SKM-1 (cell line): ENCODE measurements at regions not wholly inside any gene's neighbourhood (a gene's known extent, or its start where the extent isn't known, plus 50 kb on each side); places are given as distances from the start of the nearest gene placed in this dataset.
"Not testable (repeated sequence)": the region's sequence is repeated elsewhere in the genome, so short reads cannot be mapped to it uniquely, and the experiment has no call there.

Source experiments
- DNase-seq: peaks from one replicate; lab custom pipeline; 2025; ENCODE audit not compliant: unreplicated experiment; lab: John Stamatoyannopoulos, UW

GRCh38 chr1:243074224-243074623 lies 180.9 kb downstream of the CEP170 start:
- not testable (repeated sequence) for DNase-seq

- not testable (repeated sequence) for DNase-seq
These were observed 188.0 kb downstream of the CEP170 start for GRCh38 chr1:243067056-243067455.

- DNase-seq: not testable (repeated sequence)
These were observed 193.1 kb downstream of the CEP170 start for GRCh38 chr1:243061965-243062364.

DNA sequence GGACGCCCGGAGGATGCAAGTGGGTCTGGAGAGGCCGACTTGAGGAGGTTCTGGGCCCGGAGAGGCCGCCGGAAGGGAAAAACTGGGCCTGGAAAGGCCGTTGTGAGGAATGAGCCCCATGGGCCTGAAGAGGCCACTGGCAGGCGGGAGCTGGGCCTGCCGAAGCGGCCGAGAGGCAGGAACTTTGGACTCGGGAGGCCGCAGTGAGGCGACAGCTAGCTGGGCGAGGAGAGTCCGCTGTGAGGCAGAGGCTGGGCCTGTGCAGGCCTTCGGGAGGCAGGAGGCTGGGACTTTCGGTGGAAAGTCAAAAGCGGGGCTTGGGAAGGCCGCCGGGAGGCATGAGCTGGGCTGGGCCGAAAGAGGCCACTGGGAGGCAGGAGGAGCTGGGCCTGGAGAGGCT lies 199.6 kb downstream of the CEP170 start:
- not testable (repeated sequence) for DNase-seq

- not testable (repeated sequence) for DNase-seq
These were observed 200.0 kb downstream of the CEP170 start for GRCh38 chr1:243055091-243055490.

GRCh38 chr1:243054681-243055080 lies 200.4 kb downstream of the CEP170 start:
- not testable (repeated sequence) for DNase-seq

- not testable (repeated sequence) for DNase-seq
These were observed 202.0 kb downstream of the CEP170 start for GRCh38 chr1:243053048-243053447.

DNA sequence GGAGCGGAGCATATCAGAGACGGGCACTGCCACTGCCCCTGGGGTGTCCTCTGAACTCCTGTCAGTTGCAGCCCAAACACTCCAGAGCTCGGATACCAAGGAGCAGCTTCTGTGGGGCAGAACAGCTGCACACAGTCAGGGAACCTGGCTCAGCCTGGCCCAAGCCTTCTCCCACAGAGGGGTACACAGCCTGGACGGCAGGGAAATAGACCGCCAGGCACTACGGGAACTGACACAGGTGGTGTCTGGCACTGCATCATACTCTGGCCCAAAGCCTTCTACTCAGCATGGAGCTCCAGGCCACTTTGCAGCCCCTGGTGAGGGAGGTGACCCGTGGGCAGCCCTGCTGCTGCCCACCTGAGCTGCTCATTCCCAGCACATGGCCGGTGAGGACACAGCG lies 204.5 kb downstream of the CEP170 start:
- DNase-seq: not testable (repeated sequence)

- DNase-seq: not testable (repeated sequence)
These were observed 205.4 kb downstream of the CEP170 start for GRCh38 chr1:243049716-243050115.

GRCh38 chr1:243021365-243021764 lies 233.7 kb downstream of the CEP170 start:
- DNase-seq: not testable (repeated sequence)

GRCh38 chr1:243019030-243019635 lies 235.9 kb downstream of the CEP170 start:
- DNase-seq: not testable (repeated sequence)

GRCh38 chr1:243010719-243011118 lies 244.4 kb downstream of the CEP170 start:
- not testable (repeated sequence) for DNase-seq

- DNase-seq: not testable (repeated sequence)
These were observed 254.1 kb downstream of the CEP170 start for GRCh38 chr1:243001003-243001402.

GRCh38 chr1:242992776-242993175 lies 262.3 kb downstream of the CEP170 start:
- DNase-seq: not testable (repeated sequence)

GRCh38 chr1:242985096-242985495 lies 270.0 kb downstream of the CEP170 start:
- not testable (repeated sequence) for DNase-seq

DNA sequence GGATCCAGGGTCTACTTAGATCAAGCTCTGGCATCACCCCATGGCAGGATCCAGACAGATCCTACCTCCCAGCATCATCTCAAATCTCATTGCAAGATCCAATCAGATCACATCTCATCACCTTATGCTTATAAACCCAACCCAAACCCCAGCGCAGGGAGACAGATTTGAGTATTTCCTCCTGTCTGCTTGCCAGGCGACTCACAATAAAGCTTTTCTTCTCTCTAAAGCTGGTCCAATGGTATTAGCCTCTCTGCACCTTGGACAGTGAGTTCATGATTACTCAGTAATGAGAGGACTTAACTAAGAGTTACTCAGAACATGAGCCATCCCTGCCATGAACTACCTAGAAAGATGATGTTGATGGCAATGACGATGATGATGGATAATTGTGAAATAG lies 281.7 kb downstream of the CEP170 start:
- not testable (repeated sequence) for DNase-seq

DNA sequence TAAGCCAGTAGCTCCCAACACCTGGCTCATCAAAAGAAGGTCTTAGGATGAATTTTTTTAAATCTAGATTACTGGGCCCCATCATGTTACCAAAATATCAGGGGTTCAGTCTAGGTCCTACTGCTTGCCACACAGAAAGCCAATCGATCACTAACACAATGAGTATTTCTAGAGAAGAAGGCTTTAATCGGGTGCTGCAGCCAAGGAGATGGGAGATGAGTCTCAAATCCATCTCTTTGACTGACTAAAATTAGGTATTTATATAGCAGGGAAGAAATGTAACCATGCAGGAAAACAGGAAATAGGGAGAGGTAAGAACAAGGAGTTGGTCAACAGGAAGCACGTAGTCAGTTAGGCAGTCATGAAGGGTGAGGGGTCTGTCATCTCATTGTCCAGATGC lies 288.2 kb downstream of the CEP170 start:
- DNase-seq: no peak

- DNase-seq: not testable (repeated sequence)
These were observed 295.7 kb downstream of the CEP170 start for GRCh38 chr1:242959397-242959796.

DNA sequence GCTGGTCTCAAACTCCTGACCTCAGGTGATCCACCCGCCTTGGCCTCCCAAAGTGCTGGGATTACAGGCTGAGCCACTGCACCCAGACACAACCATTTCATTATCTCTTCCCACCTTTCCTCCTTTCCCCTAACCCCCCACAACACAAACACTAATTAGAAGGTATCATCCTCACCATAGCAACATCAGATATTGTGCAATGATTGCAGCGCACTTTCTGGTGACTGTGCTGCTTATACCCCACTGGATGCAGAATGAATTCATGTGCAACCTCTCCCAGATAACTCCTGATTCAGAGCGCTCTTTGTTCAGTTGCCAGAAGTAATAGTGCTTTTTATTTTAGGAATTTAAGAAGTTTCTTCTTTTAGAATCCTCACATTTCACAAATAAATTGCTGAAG lies 300.1 kb downstream of the CEP170 start:
- not testable (repeated sequence) for DNase-seq

GRCh38 chr1:242946206-242946605 lies 308.9 kb downstream of the CEP170 start:
- DNase-seq: no peak

DNA sequence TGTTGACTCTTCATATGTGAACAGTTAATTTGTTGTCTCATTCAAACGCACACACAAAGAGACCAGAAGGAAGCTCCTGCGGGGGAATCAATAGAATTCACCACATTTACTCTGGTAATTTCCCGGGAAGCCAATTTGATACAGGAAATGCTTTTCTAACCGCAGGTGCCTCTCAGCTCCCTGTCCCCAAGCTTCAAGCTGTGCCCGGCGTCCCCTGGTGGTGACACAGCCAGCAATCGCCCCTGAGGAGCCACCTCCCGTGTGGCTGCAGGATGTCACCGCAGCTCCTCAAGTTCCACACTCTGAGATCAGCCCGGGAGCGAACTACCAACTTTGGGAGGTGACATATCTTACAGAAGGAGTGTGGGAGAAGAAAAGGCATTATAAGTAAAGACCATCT lies 318.4 kb downstream of the CEP170 start:
- not testable (repeated sequence) for DNase-seq

- DNase-seq: not testable (repeated sequence)
These were observed 330.4 kb downstream of the CEP170 start for GRCh38 chr1:242924717-242925116.

DNA sequence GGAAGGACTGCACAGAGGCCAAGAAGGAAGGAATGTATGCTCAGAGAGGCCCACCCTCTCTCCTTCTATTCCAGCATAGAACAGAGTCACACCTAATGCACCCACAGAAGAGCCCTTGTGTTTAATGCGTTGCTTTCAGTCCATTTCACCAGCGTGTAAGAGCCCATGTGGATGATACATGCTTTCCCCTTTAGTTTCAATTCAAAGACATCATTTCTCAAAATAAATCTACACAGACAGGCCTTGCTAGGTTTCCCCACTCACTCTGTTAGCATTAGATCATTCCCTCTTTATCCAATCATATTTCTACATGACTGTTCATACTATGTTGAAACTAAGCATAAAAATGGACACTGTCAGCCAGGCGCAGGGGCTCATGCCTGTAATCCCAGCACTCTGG lies 331.5 kb downstream of the CEP170 start:
- DNase-seq: not testable (repeated sequence)
